ENCODE measurements at regions not wholly inside any gene's neighbourhood (a gene's known extent, or its start where the extent isn't known, plus 50 kb on each side); places are given as distances from the start of the nearest gene placed in this dataset.

GRCh38 chr1:79848316-79848715 is 841.8 kb upstream of the ADGRL4 start:
- Histone ChIP-seq H3K4me3 (replicated peaks; ENCODE audit: insufficient read depth, low read length) (no peak overlapping the region), H3K27me3 (ENCODE audit: insufficient read depth, poor library complexity, severe bottlenecking) (no peaks in the 10 kb centered on the region), H3K27ac (replicated peaks) (no peak overlapping the region)
- no peak for TF ChIP-seq GABPA (IDR thresholded peaks at IDR 0.05; ENCODE audit: low read depth)
- TF ChIP-seq POLR2AphosphoS5 (IDR thresholded peaks at IDR 0.05; ENCODE audit: low read depth): no peak
- no peak for TF ChIP-seq SPI1 (IDR thresholded peaks at IDR 0.05; ENCODE audit: borderline replicate concordance, low read depth)
- no peak for TF ChIP-seq CTCF (IDR thresholded peaks at IDR 0.05; ENCODE audit: insufficient read depth, low read length)
- TF ChIP-seq, protein P1, sequence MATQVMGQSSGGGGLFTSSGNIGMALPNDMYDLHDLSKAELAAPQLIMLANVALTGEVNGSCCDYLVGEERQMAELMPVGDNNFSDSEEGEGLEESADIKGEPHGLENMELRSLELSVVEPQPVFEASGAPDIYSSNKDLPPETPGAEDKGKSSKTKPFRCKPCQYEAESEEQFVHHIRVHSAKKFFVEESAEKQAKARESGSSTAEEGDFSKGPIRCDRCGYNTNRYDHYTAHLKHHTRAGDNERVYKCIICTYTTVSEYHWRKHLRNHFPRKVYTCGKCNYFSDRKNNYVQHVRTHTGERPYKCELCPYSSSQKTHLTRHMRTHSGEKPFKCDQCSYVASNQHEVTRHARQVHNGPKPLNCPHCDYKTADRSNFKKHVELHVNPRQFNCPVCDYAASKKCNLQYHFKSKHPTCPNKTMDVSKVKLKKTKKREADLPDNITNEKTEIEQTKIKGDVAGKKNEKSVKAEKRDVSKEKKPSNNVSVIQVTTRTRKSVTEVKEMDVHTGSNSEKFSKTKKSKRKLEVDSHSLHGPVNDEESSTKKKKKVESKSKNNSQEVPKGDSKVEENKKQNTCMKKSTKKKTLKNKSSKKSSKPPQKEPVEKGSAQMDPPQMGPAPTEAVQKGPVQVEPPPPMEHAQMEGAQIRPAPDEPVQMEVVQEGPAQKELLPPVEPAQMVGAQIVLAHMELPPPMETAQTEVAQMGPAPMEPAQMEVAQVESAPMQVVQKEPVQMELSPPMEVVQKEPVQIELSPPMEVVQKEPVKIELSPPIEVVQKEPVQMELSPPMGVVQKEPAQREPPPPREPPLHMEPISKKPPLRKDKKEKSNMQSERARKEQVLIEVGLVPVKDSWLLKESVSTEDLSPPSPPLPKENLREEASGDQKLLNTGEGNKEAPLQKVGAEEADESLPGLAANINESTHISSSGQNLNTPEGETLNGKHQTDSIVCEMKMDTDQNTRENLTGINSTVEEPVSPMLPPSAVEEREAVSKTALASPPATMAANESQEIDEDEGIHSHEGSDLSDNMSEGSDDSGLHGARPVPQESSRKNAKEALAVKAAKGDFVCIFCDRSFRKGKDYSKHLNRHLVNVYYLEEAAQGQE (IDR thresholded peaks at IDR 0.05; ENCODE audit: insufficient replicate concordance, low read depth): no peak
- DNase-seq (ENCODE audit: low read depth in 1 of 2, low spot score in 1 of 2): no peak

DNA sequence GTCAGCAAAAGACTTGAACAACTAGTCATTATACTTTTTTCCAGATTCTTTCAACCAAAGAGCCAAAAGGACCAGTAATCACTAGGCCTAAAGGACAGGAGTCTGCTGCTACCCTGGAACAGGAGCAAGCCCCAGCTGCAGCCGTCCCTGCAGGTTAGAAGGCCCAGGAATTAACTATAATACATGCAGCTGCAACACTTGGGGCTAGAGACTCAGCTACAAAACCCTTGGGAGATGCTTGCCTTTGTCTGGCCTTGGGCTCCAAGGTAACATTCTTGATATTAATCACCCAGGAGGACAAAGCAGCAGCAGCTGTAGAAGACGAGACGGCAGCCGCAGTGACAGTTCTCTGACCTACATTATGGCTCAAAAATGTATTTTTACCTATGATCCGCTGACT is 841.2 kb upstream of the ADGRL4 start:
- TF ChIP-seq GABPA (IDR thresholded peaks at IDR 0.05; ENCODE audit: low read depth): no peak
- TF ChIP-seq CTCF (IDR thresholded peaks at IDR 0.05; ENCODE audit: insufficient read depth, low read length): no peak
- TF ChIP-seq, protein P1 (IDR thresholded peaks at IDR 0.05; ENCODE audit: insufficient replicate concordance, low read depth): no peak
- TF ChIP-seq SPI1 (IDR thresholded peaks at IDR 0.05; ENCODE audit: borderline replicate concordance, low read depth): no peak
- no peak for TF ChIP-seq POLR2AphosphoS5 (IDR thresholded peaks at IDR 0.05; ENCODE audit: low read depth)
- Histone ChIP-seq H3K4me3 (replicated peaks; ENCODE audit: insufficient read depth, low read length) (no peak overlapping the region), H3K27me3 (ENCODE audit: insufficient read depth, poor library complexity, severe bottlenecking) (no peaks in the 10 kb centered on the region), H3K27ac (replicated peaks) (no peak overlapping the region)
- DNase-seq (ENCODE audit: low read depth in 1 of 2, low spot score in 1 of 2): no peak

DNA sequence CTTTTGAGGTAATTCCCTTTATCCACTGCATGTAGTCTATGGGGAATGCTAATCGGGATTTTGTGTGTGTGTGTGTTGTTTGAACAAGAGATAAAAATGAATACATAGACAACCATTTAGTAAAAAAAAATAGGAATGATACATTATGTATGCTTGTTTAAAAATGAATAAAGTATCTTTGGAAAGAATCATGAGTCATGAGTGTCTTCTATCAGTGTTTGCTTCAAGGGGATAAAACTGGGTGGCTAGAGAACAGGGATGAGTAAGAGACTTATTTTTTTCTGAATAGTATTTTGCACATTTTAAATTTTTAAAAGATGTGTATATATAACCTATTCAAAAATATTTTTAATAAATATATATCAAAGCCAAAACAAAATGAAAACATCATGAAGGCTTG is 839.4 kb upstream of the ADGRL4 start:
- H3K27ac ChIP-seq (replicated peaks): no peak overlapping the region
- DNase-seq (ENCODE audit: low read depth in 1 of 2, low spot score in 1 of 2): no peak
- no peaks in the 10 kb centered on the region for H3K27me3 ChIP-seq (ENCODE audit: insufficient read depth, poor library complexity, severe bottlenecking)
- TF ChIP-seq SPI1 (IDR thresholded peaks at IDR 0.05; ENCODE audit: borderline replicate concordance, low read depth) (no peak), GABPA (IDR thresholded peaks at IDR 0.05; ENCODE audit: low read depth) (no peak), CTCF (IDR thresholded peaks at IDR 0.05; ENCODE audit: insufficient read depth, low read length) (no peak), POLR2AphosphoS5 (IDR thresholded peaks at IDR 0.05; ENCODE audit: low read depth) (no peak)
- TF ChIP-seq, protein P1 (IDR thresholded peaks at IDR 0.05; ENCODE audit: insufficient replicate concordance, low read depth): no peak
- no peak overlapping the region for H3K4me3 ChIP-seq (replicated peaks; ENCODE audit: insufficient read depth, low read length)
